ENCODE measurements at regions not wholly inside any gene's neighbourhood (a gene's known extent, or its start where the extent isn't known, plus 50 kb on each side); places are given as distances from the start of the nearest gene placed in this dataset.

DNA sequence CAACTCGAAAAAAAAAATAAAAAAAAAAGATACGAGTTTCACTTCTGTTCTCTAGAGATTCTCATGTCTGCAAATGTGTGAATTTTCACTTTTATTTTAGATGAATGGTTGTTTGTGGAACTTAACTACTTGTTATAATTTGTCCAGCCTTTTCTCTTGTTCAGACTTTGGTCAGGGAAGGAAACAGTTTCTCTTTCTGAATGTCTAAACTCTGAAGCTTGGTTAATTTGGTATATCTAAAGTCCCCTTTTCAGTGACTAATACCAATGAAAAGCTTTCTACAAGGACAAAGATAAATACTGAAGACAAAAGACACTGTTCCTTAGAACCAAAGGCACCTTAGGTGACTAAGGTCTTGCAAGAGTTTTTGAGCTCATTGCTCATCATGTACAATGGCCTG, 144.4 kb upstream of the PIEZO2 start:
- Histone ChIP-seq H3K9me2 (ENCODE audit: insufficient read depth) (no peaks in the 10 kb centered on the region), H3K27ac (ENCODE audit: low read depth, low read length) (no peak overlapping the region), H2AFZ (ENCODE audit: low read depth, low read length, poor library complexity, severe bottlenecking) (no peak overlapping the region), H3K9me3 (ENCODE audit: control insufficient read depth in 1 of 2, insufficient read depth in 1 of 2, low read depth in 1 of 2, low read length in 2 of 2) (no peaks in the 10 kb centered on the region), H3K4me2 (ENCODE audit: low read length) (no peak overlapping the region), H3K36me3 (ENCODE audit: control insufficient read depth in 1 of 2, insufficient read depth in 2 of 2, low read length in 2 of 2) (no peaks in the 10 kb centered on the region), H3K79me2 (ENCODE audit: insufficient read depth, low read length) (no peaks in the 10 kb centered on the region), H3K27me3 (ENCODE audit: insufficient read depth, low read length) (peaks cover 52% of the 10 kb centered on the region), H4K20me1 (ENCODE audit: insufficient read depth) (no peaks in the 10 kb centered on the region), H3K4me3 (replicated peaks in 1 of 2; ENCODE audit: low read depth in 1 of 2, low read length in 2 of 2) (no peak overlapping the region), H3K4me1 (ENCODE audit: control insufficient read depth in 1 of 2, insufficient read depth in 2 of 2, low read length in 2 of 2) (no peaks in the 10 kb centered on the region), H3K9ac (ENCODE audit: low read length) (no peak overlapping the region)
- intact Hi-C loops (cut with micrococcal nuclease) = no loop called here
- DNase-seq (ENCODE audit: low read depth, low spot score) = no peak
- ChIA-PET RAD21 (ENCODE audit: low non-redundant PET in 1 of 2, low total read pairs in 2 of 2, uncharacterized antibody in 2 of 2, unreplicated experiment in 2 of 2) (no interaction called here), POLR2A (no interaction called here), CTCF (interaction anchor here (1.7 kb wide), 1 partner anchor 219 kb away, joined by 4 read pairs; no protein-coding TSS in a partner anchor)
- TF ChIP-seq CTCF (IDR thresholded peaks at IDR 0.05 in 2 of 3, conservative IDR thresholded peaks at IDR 0.05 in 1 of 3; ENCODE audit: borderline replicate concordance in 1 of 3, insufficient read depth in 1 of 3, low read depth in 2 of 3, low read length in 2 of 3) = no peak
- no peak for TF ChIP-seq ZFX (IDR thresholded peaks at IDR 0.05)
- TF ChIP-seq SIN3A (IDR thresholded peaks at IDR 0.05; ENCODE audit: low read depth) = no peak
- no peak for TF ChIP-seq YY1 (IDR thresholded peaks at IDR 0.05; ENCODE audit: extremely low read depth, insufficient replicate concordance, low read depth, low read length)
- TF ChIP-seq RAD21 (IDR thresholded peaks at IDR 0.05; ENCODE audit: low read depth) = no peak
- TF ChIP-seq MAX (IDR thresholded peaks at IDR 0.05) = no peak
- no peak for TF ChIP-seq POLR2A (IDR thresholded peaks at IDR 0.05; ENCODE audit: borderline replicate concordance, extremely low read depth, insufficient read depth, insufficient read length)
- TF ChIP-seq SP1 (IDR thresholded peaks at IDR 0.05; ENCODE audit: low read depth) = no peak
- TF ChIP-seq FOSL1 (IDR thresholded peaks at IDR 0.05; ENCODE audit: low read depth) = no peak
- TF ChIP-seq ZNF274 (IDR thresholded peaks at IDR 0.05; ENCODE audit: low read depth, low read length) = no peak
- TF ChIP-seq CEBPB (IDR thresholded peaks at IDR 0.05; ENCODE audit: low read depth) = no peak
- TF ChIP-seq, protein P1, sequence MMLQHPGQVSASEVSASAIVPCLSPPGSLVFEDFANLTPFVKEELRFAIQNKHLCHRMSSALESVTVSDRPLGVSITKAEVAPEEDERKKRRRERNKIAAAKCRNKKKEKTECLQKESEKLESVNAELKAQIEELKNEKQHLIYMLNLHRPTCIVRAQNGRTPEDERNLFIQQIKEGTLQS (IDR thresholded peaks at IDR 0.05) = no peak
- no peak for TF ChIP-seq SRF (IDR thresholded peaks at IDR 0.05; ENCODE audit: low read depth)
- no peak for TF ChIP-seq EGR1 (IDR thresholded peaks at IDR 0.05; ENCODE audit: low read depth)
- TF ChIP-seq TCF7L2 (IDR thresholded peaks at IDR 0.05; ENCODE audit: borderline replicate concordance, extremely low read depth, insufficient read depth, insufficient read length) = no peak
- TF ChIP-seq, protein P2, sequence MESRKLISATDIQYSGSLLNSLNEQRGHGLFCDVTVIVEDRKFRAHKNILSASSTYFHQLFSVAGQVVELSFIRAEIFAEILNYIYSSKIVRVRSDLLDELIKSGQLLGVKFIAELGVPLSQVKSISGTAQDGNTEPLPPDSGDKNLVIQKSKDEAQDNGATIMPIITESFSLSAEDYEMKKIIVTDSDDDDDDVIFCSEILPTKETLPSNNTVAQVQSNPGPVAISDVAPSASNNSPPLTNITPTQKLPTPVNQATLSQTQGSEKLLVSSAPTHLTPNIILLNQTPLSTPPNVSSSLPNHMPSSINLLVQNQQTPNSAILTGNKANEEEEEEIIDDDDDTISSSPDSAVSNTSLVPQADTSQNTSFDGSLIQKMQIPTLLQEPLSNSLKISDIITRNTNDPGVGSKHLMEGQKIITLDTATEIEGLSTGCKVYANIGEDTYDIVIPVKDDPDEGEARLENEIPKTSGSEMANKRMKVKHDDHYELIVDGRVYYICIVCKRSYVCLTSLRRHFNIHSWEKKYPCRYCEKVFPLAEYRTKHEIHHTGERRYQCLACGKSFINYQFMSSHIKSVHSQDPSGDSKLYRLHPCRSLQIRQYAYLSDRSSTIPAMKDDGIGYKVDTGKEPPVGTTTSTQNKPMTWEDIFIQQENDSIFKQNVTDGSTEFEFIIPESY (IDR thresholded peaks at IDR 0.05; ENCODE audit: extremely low read depth, insufficient replicate concordance, low read length) = no peak
- TF ChIP-seq ELF1 (IDR thresholded peaks at IDR 0.05; ENCODE audit: borderline replicate concordance, low read depth) = no peak
- TF ChIP-seq REST (IDR thresholded peaks at IDR 0.05; ENCODE audit: low read depth) = no peak
- TF ChIP-seq POLR2AphosphoS5 (IDR thresholded peaks at IDR 0.05; ENCODE audit: low read depth, low read length) = no peak
- no TSS peak for BruUV-seq (replicated peaks)
- ATAC-seq = no peak

Measured in HCT116 (cell line).